Coronary artery (tissue), 2 donors: ENCODE measurements at regions not wholly inside any gene's neighbourhood (a gene's known extent, or its start where the extent isn't known, plus 50 kb on each side); places are given as distances from the start of the nearest gene placed in this dataset.

ENCODE experiments used
- DNase-seq: peaks from one replicate; pipeline ENCODE4 v3.0.0-alpha.2; 2017; ENCODE audit warnings: low spot score
- H3K27ac ChIP-seq, 2 donors: fragments of 200-600 bp; sonication (generic); one replicate each; pipeline ENCODE4 v1.5.1; 2016 to 2019
- H3K4me3 ChIP-seq: fragments of 200-600 bp; sonication (generic); 2 replicates; pipeline ENCODE4 v1.5.1; 2016; ENCODE audit warnings: mild to moderate bottlenecking, moderate library complexity
- CTCF ChIP-seq: fragments of 200-600 bp; sonication (generic); IDR thresholded peaks from one replicate; pipeline ENCODE4 v1.5.1; 2019; ENCODE audit warnings: antibody characterized with exemption

DNA sequence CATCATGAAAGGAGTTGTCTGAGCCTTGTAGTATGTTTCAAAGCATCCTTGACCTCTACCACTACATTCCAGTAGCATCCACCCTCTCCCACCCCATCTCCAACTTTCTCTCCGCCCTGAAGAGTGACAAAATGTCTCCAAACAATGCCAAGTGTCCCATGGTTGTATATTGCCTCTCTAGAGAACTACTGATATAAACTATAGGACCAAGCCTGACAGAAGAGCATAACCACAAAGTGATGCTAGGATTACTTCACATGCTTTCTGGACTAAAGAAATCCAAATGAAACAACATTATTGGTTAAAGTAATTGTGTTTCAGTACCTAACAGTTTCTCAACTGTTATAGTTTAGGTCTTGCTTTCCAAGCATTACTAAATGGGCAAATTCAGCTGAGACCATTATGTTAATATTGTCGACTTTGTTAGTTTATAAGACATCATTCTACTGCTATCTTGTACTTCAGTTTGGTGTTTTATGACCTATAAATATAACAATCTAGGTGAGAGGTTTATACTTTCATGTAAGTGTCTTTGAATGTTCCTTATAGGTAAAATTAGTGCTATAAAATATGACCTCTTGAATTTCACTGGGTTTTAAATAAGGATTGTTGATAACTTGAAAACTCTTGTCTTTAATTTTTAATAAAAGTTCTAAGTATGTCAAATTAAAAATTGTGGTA, 117.4 kb downstream of the SUCNR1 start:
- no peak for DNase-seq
- Histone ChIP-seq H3K4me3 (no peak overlapping the region), H3K27ac (no peak overlapping the region)

GRCh38 chr3:151992326-151993041, 119.0 kb downstream of the SUCNR1 start:
- H3K4me3 ChIP-seq, result no peak overlapping the region
- no peak overlapping the region for H3K27ac ChIP-seq
- no peak for DNase-seq
- no peak for TF ChIP-seq CTCF

More for the DNA sequence above, 117.4 kb downstream of the SUCNR1 start:
- no peak for TF ChIP-seq CTCF

DNA sequence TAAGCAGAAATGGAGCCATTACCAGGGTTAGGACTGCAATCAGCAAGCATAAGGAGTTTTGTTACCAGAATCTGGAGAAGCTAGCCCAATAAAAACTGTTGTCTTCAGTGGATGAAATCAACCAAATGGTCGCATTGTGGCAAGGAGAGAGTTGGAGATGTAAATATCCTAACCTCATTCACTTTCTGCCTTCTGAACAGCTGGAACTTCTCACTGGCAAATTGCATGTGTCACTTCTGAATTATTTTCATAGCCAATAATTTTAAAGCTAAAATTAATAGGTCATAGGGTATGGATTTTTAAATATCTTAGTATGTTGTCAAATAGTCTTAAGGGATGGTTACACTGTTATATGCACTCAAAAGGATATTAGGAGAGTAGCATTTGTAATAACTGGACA, 121.6 kb downstream of the SUCNR1 start:
- DNase-seq, result no peak
- TF ChIP-seq CTCF, result no peak
- no peak overlapping the region for H3K4me3 ChIP-seq
- no peak overlapping the region for H3K27ac ChIP-seq

DNA sequence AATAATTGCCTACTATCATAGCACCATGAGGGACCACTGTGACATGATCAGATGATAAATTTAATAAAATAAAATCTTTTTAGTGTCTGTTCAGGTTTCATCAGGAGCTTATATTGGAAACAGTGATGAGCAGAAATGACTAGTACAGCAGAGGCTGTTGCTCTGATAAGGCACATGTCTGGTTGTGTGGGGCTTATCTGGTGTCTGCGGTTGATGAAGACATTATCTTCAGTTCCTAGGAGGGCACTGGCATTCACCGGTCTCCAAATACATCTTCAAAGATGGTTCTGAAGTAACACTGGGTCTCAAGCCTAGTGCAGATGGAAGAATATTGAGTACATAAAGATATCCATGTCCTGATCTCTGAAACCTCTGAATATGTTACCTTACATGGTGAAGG, 125.3 kb downstream of the SUCNR1 start:
- Histone ChIP-seq H3K27ac (no peak overlapping the region), H3K4me3 (no peak overlapping the region)
- no peak for DNase-seq
- no peak for TF ChIP-seq CTCF

DNA sequence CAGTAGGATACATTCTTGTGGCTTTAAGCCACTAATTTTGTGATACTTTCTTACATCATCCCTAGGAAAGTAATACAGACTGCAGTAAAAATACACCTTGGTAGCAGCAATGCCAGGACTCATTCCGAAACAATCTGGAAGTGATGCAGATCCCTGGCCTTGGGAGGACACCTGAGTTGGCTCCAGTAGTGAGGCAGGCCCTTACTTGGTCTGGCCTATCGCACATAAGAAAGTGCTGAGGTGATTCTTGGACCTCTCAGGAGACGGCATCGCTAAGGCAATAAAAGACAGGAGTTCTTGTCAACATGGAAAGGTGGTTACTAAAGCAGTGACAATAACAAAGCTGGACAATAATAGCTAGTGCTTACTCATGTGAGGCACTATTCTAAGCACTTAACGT, 126.5 kb downstream of the SUCNR1 start:
- TF ChIP-seq CTCF, result no peak
- H3K4me3 ChIP-seq, result no peak overlapping the region

GRCh38 chr3:152011812-152012735, 138.6 kb downstream of the SUCNR1 start:
- H3K27ac ChIP-seq, result no peak overlapping the region
- H3K4me3 ChIP-seq, result no peak overlapping the region
- no peak for DNase-seq
- TF ChIP-seq CTCF, result no peak

More for the DNA sequence above, 126.5 kb downstream of the SUCNR1 start:
- no peak for DNase-seq
- no peak overlapping the region for H3K27ac ChIP-seq
